ENCODE measurements at regions not wholly inside any gene's neighbourhood (a gene's known extent, or its start where the extent isn't known, plus 50 kb on each side); places are given as distances from the start of the nearest gene placed in this dataset.

DNA sequence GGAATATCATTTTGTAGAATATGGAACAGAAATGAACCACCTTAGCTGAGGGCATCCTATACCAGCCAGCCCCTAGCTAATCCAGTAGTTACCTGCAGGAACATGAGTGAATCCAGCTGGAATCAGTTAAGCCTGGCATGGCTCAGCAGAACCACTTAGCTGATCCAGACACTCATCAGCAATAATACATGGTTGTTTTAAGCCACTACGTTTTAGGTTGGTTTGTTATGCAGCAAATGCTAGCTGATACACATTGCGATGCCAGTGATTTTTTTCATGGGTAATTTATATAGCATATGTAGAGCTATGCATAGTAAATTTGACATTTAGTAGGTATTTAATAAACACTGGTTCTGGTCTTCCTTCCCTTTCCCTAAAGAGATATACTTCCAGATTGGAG, 201.9 kb upstream of the JAG1 start:
- TF ChIP-seq, protein P1, sequence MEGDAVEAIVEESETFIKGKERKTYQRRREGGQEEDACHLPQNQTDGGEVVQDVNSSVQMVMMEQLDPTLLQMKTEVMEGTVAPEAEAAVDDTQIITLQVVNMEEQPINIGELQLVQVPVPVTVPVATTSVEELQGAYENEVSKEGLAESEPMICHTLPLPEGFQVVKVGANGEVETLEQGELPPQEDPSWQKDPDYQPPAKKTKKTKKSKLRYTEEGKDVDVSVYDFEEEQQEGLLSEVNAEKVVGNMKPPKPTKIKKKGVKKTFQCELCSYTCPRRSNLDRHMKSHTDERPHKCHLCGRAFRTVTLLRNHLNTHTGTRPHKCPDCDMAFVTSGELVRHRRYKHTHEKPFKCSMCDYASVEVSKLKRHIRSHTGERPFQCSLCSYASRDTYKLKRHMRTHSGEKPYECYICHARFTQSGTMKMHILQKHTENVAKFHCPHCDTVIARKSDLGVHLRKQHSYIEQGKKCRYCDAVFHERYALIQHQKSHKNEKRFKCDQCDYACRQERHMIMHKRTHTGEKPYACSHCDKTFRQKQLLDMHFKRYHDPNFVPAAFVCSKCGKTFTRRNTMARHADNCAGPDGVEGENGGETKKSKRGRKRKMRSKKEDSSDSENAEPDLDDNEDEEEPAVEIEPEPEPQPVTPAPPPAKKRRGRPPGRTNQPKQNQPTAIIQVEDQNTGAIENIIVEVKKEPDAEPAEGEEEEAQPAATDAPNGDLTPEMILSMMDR (conservative IDR thresholded peaks at IDR 0.05; ENCODE audit: low read depth, low read length) = no peak
- TF ChIP-seq POLR2A (IDR thresholded peaks at IDR 0.05; ENCODE audit: low read depth, low read length) = no peak
- TF ChIP-seq MAZ (IDR thresholded peaks at IDR 0.05; ENCODE audit: borderline replicate concordance, low read depth, low read length) = no peak
- no peak for TF ChIP-seq MXI1 (IDR thresholded peaks at IDR 0.05; ENCODE audit: borderline replicate concordance, low read depth, low read length)
- TF ChIP-seq SMC3 (IDR thresholded peaks at IDR 0.05; ENCODE audit: low read depth, low read length) = no peak
- no peak for TF ChIP-seq BHLHE40 (IDR thresholded peaks at IDR 0.05; ENCODE audit: low read depth, low read length)
- TF ChIP-seq, protein P2, sequence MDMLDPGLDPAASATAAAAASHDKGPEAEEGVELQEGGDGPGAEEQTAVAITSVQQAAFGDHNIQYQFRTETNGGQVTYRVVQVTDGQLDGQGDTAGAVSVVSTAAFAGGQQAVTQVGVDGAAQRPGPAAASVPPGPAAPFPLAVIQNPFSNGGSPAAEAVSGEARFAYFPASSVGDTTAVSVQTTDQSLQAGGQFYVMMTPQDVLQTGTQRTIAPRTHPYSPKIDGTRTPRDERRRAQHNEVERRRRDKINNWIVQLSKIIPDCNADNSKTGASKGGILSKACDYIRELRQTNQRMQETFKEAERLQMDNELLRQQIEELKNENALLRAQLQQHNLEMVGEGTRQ (IDR thresholded peaks at IDR 0.05; ENCODE audit: low read depth, low read length) = no peak
